ENCODE measurements at regions not wholly inside any gene's neighbourhood (a gene's known extent, or its start where the extent isn't known, plus 50 kb on each side); places are given as distances from the start of the nearest gene placed in this dataset.
"Not testable (repeated sequence)": the region's sequence is repeated elsewhere in the genome, so short reads cannot be mapped to it uniquely, and the experiment has no call there.

DNA sequence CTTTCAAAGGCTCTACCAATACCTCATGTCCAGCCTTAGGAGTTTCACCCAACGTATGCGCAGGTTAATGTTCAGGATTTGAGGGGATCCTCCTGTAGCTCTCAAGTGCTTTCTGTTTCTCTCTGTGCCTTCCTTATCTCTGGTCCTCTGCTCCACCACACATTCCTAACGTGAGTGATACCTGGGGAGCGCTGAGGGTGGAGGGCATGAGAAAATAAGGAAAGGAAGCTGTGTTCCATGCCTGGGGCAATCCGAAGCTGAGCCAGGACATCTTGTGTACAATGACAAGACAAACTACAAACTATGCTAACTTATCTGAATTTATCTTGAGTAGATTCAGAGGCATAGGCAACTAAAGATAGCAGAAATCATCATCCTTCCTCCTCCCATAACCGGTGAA lies 136.4 kb downstream of the SST start:
- DNase-seq: no peak

DNA sequence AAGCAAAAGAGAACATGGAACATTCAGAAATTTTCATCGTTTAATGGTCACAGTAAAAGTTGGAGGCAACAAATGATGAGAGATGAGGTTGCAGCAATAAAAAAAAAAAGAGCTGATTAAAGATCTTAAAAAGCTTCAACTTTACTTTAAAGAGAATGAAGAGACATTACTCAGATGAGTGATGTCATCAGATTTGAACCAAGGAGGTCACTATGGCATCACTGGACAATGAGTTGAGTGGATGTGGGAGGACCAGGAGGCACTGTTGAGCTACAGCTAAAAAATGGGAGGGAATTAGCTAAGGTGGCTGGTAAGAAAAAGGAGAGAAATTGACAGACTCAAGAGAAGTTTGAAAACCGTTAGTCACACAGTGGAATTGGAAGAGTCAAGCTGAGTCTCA lies 138.4 kb downstream of the SST start:
- DNase-seq: no peak

DNA sequence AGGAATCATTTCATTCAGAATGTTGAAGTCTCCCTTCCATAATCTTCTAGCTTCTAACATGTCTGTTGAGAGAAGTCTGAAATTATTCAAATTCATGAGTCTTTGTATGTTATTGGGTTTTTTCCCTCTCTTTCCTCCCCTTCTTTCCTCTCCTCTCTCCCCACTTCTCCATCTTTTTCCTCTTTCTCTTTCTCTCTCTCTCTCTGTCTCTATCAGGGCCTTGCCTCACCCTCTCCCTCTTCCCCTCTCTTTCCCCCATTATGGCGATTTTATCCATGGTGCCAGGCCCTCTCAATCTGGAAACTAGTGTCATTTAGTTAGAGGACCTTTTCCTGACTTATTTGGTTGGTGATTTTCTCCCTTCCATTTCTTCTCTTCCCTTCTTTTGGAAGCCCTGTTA lies 147.3 kb downstream of the SST start:
- DNase-seq: no peak

DNA sequence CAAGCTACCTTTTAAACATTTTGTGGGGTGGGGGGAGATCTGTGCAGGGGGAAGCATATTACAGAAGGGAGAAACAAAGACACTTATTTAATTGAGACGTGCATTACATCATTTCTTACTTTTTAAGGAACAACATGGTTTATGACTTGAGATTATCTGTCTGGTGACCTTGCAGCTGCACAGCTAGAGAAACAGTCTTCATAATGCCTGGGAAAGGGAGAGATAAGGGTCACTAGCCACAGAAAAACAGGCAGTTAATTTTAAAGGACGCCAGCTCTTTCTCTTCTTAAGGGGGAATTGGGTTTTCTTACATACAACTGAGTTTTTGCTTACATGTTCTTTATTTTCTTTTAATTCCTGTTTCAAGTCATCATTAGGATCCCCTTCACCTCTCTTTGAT lies 147.9 kb downstream of the SST start:
- no peak for DNase-seq

DNA sequence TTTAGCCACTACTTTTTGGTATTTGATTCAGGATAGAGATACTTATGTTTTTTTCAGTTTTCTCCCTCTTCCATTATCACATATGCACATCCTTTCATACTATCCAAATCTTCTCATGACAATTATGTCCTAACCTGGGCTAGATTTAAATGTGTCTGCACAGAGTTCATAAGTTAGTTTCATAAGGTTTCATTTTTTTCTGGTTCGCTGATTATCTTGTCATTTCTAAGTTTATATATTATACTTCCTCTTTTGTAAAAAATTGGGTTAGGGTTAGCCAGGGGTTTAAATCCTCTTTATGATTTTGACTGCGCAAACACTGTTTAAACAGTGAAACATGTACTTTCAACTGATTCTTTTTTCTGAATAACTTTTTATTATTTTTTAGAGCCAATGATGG lies 148.6 kb downstream of the SST start:
- DNase-seq: no peak

DNA sequence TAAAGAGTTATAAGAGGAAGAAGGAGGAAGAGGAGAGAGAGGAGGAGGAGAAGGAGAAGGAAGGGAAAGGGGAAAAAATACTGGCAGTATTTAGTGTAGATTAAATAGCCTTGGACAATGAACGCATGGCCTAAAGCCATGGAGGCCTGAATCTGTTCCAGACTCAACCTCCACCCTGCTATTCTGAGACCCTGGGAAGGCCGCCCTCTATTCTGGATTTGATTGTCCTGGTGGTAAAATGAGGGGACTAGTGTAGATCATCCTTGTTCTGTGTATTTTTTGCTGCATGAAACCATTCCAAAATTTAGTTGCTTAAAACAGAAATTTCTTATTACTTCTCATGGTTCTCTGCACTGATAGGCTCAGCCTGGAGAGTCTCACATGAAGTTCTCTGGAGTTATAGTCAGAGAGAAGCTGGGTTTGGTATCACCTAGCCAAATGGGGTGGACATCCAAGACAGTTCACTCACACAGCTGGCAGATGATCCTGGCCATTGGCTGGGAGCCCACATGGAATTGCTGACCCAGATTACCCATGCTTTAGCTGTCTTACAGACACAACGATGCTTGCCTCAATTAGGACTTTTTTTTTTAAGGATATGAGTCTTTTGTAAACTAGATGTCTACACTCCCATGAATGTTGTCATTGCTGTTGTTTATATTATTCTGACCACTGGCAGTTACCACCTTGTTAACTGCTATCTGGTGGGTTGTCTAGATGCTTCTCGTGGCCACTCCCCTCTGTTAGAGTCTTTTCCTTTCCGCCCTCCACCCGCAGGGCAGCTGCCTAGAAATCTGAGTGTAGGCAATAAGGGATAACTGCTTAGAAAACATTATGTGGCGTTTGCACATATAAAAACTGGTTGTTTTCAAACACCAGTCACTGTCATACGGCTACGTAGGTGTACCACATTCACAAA lies 149.9 kb downstream of the SST start:
- no peak for DNase-seq

DNA sequence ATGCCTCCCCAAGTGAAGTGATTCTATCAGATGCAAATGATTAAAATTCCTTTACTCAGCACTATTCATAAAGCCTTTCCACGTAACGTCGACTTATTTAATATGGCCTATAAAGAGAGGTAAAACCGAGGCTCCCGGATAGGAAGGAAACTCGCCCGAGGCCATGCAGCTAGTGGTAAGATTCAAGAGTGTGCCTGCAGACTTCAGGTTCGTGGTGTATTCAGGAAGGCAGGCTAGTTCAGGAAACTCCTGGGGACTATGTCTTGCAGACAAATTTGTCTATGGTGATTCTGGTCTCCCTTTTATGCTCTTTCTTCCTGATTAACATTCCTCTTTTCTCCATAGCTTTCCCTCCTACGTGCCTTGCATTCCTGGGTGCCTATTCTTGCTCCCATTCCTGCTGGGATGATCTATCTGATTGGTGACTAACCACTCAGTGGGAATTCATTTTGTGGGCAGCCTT lies 150.7 kb downstream of the SST start:
- DNase-seq: no peak

DNA sequence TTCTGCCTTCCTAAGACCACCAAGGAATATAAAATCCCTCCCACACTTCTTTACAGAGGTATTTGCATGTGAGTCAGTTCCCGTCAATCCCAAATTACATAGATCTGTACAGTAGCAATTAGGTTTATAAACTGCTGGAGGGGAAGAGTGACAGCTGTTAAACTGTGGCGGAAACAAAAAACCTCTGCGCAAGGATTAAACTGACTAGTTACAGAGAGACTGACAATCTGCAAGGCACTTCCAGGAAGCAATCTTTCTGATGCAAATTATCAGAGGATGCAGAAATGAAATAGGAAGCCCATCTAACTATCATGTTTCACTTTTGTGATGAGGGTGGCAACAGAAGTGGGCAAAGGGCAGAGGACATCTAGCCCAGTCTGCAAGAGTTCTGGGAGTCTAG lies 150.4 kb downstream of the RTP4 start:
- no peak for DNase-seq

DNA sequence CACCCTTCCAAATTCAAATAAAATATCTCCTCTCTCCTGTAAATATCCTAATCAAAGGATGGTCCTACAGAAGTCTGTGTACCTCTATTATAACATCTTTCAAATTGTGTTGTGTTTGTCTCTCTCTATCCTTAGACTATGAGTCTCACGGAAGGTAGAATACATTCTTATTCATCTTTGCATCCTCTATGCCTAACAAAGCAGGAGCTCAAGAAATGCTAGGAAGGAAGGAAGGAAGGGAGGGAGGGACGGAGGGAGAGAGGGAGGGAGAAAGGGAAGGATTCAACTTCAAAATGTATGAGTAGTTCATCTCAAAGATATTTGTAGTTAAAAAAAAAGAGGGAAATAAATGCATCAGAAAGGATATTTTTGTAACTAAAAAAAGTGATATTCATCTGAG lies 150.0 kb downstream of the RTP4 start:
- DNase-seq: no peak

DNA sequence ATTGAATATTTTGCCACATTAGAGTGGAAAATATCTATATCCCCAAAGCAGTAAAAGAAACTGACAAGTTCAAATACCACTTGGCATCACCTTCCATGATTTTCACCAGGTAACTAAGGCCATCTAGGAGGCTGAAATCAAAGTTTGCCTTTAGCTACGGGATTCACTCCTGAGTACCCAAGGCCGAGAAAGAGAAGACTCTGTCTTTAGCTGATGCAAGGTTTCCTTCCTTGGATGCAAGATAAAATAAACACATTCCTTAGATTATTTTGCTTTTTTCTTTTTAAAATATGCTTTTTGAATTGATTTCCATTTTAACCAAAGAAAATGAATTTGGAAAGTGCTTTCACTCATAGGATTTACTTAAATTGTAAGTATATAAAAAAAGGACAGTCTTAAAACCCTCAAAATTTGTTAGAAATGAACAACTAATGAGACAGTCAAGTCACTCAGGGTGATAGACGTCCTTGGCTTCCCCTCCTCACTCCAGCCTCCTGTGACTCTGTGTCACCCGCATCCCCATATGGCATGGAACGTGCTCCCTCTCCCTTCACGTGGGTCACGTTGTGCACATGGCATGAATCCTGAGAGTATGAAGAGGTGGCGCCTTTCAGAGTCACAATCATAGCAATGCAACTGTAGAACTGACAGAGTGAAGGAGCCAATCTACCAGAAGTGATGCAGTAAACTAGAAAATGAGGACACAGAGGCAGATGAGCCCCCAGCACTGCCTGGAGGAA lies 148.4 kb downstream of the RTP4 start:
- DNase-seq: no peak

DNA sequence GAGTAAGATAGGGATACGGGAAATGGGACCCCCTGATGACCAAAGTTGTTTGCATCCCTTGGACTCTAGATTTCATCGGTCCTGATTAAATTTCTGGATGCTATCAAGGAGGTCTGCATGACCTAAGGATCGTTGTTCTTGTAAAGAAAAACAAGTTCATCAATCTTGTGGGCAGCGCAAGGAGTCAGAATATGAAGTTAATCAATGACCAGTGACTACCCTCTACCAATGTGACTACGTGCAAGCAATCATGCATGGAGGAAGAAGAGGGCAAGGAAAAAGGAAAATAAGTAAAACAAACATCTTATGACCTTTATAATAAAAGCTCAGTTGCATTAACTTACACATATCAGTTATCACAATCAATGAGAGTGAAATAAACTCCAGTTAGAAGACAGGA lies 139.7 kb downstream of the RTP4 start:
- no peak for DNase-seq

DNA sequence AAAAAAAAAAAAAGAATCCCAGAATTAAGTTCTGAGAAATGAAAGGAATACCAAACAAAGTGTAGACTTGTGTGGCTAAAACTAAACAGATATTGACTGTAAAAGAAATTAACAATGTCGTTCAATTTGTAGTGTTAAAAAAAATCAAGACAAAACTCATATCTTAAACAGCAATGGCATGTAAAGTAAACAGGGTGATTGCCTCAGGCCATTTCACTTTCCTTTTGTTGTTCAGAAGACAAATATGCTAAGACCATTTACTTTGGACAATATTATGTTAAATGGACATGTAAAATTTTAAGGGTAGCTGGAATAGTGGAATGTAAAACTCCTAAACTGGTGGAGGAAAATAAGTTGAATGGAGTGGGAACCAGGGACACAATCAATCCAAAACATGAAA lies 139.1 kb downstream of the RTP4 start:
- no peak for DNase-seq

DNA sequence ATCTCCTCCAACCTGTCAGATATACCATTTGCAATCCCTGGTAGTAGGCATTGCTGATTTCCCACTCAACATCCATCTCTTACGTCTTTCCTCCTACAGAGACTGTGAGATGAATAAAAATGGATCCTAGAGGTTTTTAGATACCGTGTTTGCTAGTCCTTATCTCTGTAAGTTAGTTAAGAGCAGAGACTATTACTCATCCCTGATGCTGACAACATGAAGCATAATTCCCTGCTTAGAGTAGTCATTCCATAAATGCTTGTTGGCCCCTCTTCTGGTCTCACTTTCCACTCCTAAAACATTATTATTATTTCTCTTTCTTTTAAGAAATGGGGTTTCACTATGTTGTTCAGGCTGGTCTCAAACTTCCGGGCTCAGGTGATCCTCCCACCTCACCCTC lies 136.2 kb downstream of the RTP4 start:
- no peak for DNase-seq

DNA sequence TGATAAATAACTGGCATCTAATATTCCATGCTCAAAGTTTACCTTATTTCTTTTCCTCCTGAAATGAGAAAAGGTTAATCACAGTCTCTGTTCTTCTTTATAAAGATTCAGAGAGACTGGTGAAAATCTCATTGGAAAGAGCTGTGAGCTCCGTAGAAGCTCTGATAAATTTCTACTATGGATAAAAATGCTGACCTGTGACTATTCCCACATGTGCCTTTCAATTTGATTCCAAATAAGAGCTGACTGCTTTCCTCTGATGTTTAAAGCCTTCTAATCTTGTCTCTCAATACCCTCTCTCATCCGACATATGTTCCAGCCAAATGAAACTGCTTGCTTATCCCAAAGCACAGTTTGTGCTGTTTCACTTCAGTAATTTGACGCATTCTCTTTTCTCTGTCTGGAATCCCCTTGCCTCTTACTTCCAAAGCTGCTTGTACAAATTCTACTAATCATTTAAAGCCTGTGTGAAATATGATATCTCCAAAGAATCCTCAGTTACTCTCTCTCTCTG lies 130.1 kb downstream of the RTP4 start:
- DNase-seq: no peak

DNA sequence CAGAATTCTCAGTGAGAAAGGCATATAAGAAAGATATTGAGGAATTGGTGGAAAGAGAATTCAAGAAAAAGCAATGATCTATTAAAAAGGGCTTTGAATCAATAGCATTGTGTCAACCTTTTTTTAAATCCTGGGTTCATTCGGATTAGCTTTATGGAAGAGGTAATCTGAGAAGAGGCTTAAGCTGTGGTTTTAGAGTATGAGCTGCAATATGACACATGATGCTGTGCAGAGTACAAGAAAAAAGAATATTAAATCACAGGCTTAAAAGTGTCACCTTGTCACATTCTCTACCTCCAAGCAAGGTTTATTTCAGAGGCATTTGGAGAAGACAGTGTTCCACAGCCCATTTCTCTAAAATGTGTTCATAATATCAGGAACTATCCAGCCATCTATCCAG lies 128.9 kb downstream of the RTP4 start:
- no peak for DNase-seq

DNA sequence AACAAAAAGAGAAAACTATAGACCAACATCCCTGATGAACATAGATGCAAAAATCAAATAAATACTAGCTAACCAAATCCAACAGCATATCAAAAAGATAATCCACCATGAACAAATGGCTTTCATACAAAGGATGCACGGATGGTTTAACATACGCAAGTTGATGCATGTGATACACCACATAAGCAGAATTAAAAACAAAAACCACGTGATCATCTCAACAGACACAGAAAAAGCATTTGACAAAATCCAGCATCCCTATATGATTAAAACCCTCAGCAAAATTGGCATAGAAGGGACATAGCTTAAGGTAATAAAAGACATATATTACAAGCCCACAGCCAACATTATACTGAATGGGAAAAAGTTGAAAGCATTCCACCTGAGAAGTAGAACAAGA lies 125.9 kb downstream of the RTP4 start:
- not testable (repeated sequence) for DNase-seq

DNA sequence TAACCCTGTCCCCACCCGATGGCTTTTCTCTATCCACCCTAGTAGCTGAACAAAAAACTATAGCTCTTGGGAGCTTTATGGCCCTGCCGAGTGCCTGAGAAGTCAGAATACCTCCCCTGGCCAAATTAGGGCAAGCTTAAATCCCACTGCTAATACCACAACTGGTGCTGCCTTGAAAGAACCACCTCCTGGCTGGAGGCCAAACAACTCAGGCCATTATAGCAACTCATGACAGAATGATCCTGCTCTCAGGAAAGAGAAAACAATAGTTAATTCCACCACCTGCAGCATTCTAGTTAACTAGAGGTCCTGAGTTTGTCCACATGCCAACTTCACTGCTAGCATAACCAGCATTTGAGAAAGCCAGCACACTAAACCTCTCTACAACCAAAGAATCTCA lies 123.2 kb downstream of the RTP4 start:
- no peak for DNase-seq

DNA sequence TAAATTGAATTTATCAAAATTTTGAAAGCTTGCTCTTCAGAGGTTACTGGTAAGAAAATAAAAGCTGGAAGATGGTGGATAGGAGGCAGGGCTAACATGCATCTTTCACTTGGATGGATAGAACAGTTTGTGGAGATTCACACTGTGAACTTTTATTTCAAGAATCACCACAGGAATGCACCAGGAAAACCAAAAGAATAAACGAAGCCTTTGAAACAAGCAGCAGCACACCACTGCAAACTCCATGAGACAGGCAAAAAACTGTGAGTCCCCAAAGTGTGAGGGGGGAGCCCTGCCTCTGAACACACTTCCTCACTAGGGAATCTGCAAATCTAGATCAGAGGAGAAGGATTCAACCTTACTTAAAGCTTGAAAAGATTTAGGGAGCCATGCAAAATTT lies 122.2 kb downstream of the RTP4 start:
- no peak for DNase-seq

DNA sequence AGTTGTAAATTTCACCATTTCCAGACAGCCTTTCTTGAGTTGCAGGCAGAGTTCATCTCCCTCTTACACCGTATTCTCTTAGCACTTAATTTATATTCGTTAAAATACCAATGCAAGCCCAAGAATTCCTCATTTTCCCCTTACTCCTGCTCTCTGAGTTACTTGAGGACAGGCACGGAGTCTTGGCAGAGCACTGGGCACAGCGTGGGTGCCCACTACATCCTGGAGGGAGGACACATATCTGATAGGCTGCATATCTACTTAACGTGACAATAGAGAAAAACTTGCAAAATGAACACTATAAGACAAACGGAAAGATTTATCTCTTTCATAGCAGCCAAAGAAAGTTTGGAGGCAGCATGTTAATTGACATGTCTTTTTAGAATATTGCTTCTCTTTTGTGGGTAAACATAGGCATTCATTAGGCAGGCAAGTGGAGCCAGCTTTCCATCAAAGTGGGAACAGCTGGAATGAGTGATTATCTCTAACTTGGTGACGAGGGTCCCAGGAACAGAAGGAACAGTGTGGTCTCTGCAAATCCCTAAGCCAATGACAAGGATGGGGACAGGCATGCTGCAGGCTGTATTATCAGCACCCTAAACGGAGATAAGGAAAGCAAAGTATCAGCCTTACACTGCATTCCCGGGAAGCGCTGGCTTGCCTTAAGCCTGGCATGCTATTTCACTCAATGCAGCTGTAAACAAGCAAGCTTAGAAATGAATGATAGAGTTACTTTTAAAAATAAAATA lies 116.5 kb downstream of the RTP4 start:
- no peak for DNase-seq

DNA sequence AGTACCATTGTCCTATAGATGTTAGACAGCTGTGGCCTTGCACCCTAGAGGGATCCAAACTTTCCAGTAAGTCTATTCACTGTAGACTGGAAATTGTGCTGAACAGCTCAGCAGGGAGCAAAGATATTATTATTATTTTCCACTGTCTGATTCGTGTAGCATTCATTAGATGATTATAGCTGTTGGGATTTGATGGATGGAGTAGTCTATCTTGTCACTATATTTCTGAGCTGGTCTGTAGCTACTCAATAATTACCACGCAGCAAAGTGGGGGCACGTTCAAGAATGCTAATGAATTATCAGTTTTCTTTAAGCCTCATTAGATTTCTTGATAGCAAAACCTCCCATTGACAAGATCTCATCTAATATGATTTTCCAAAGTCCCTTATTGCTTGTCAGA lies 113.2 kb downstream of the RTP4 start:
- no peak for DNase-seq

DNA sequence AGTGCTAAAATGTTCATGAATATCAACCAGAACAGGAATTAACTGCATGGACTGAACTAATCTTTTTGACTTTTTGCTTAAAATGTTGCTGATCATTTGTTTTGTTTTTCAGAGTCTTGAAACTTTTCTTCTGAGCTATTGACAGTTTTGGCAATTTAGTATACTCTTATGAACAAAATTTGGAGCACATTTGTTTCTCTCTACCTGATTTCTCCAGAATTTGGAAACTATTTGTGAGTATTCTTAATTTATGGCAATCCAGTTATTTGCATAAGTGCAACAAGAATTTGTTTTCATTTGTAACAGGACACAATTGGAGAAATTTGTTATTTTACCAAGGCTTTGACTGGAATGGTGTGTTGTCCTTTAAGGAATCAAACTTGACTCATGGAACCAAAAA lies 107.4 kb downstream of the RTP4 start:
- not testable (repeated sequence) for DNase-seq

DNA sequence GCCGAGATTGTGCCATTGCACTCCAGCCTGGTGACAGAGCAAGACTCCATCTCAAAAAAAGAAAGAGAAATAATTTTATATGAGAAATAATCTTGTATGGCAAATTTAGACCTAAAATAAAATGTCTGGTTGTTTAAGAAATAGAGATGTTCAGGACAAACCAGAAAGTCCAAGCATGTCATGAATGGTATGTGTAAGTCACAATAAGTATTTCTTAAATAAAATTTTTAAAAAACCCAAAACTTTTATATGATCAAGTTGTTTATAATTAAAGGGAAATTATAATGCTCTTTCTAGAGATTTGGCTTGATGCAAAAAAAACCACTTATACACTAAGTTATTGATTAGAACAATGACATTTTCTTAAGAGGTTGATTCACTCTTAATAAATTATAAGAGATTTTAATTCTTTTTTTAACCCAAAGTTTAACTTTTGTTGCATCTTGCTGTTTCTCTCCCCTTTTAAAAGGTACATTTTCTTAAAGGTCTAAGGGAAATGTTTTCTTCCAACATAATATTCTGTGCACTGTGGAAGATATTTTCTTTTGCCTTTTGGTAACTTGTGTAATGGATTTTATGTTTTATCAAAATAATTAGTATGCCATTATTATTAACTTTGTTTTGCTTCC lies 105.7 kb downstream of the RTP4 start:
- DNase-seq: no peak

DNA sequence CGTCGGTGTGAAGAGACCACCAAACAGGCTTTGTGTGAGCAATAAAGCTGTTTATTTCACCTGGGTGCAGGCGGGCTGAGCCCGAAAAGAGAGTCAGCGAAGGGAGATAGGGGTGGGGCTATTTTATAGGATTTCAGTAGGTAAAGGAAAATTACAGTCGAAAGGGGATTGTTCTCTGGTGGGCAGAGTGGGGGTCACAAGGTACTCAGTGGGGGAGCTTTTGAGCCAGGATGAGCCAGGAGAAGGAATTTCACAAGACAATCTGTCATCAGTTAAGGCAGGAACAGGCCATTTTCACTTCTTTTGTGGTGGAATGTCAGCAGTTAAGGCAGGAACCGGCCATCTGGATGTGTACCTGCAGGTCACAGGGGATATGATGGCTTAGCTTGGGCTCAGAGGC lies 98.1 kb downstream of the RTP4 start:
- not testable (repeated sequence) for DNase-seq
